Sciatic nerve (tissue), 2 donors: ENCODE measurements at regions not wholly inside any gene's neighbourhood (a gene's known extent, or its start where the extent isn't known, plus 50 kb on each side); places are given as distances from the start of the nearest gene placed in this dataset.
"Not testable (repeated sequence)": the region's sequence is repeated elsewhere in the genome, so short reads cannot be mapped to it uniquely, and the experiment has no call there.

Experiments
- ATAC-seq: fragments of 200-7000 bp; cut with Tn5 transposase; one replicate; pipeline ENCODE4 v1.9.1; 2020; ENCODE audit warnings: mild to moderate bottlenecking, moderate library complexity
- DNase-seq: peaks from one replicate; pipeline ENCODE4 v3.0.0-alpha.2; 2020; ENCODE audit warnings: low spot score
- intact Hi-C: fragments of 100-400 bp; cut with DNase I; formaldehyde crosslinking; loops from one replicate; pipeline ENCODE4 v1.14.2; 2022
- donor health status: DM: no; HTN: no; CAD: no.
- donor health status: DM: no; HTN: no; CAD: no.

- intact Hi-C loops, result no loop called here
- DNase-seq (no peak), ATAC-seq (no peak)
Measured at GRCh38 chrX:4671344-4671743, 957.9 kb upstream of the PRKX start.

- intact Hi-C loops, result no loop called here
- ATAC-seq (no peak), DNase-seq (no peak)
Measured at GRCh38 chrX:4670606-4671005, 957.2 kb upstream of the PRKX start.

- ATAC-seq (no peak), DNase-seq (no peak)
- intact Hi-C loops, result no loop called here
Measured at GRCh38 chrX:4668802-4669536, 955.5 kb upstream of the PRKX start.

- intact Hi-C loops, result no loop called here
- ATAC-seq (no peak), DNase-seq (no peak)
Measured at GRCh38 chrX:4663085-4663484, 949.6 kb upstream of the PRKX start.

- intact Hi-C loops, result no loop called here
- DNase-seq (no peak), ATAC-seq (no peak)
Measured at GRCh38 chrX:4661771-4662170, 948.3 kb upstream of the PRKX start.

- intact Hi-C loops, result no loop called here
- DNase-seq (no peak), ATAC-seq (no peak)
Measured at GRCh38 chrX:4656419-4656818, 943.0 kb upstream of the PRKX start.

GRCh38 chrX:4655743-4656142, 942.3 kb upstream of the PRKX start:
- intact Hi-C loops, result loop anchor here (2.0 kb wide), 1 partner anchor 71 kb away; no protein-coding TSS in a partner anchor
- DNase-seq, result no peak
- no peak for ATAC-seq

- ATAC-seq (no peak), DNase-seq (no peak)
- intact Hi-C loops, result no loop called here
Measured at GRCh38 chrX:4642114-4642513, 928.7 kb upstream of the PRKX start.

- intact Hi-C loops, result no loop called here
- no peak for DNase-seq
- ATAC-seq, result no peak
Measured at GRCh38 chrX:4638036-4638435, 924.6 kb upstream of the PRKX start.

- ATAC-seq (no peak), DNase-seq (no peak)
- intact Hi-C loops, result no loop called here
Measured at GRCh38 chrX:4627414-4627813, 914.0 kb upstream of the PRKX start.

GRCh38 chrX:4622486-4623167, 909.2 kb upstream of the PRKX start:
- DNase-seq (no peak), ATAC-seq (no peak)
- intact Hi-C loops, result no loop called here

- DNase-seq, intact Hi-C loops: not testable (repeated sequence)
Measured at GRCh38 chrX:4613651-4614050, 900.2 kb upstream of the PRKX start.

GRCh38 chrX:4588893-4589292, 875.4 kb upstream of the PRKX start:
- no peak for ATAC-seq
- DNase-seq, result no peak

More at GRCh38 chrX:4613651-4614050, 900.2 kb upstream of the PRKX start:
- not testable (repeated sequence) for ATAC-seq

GRCh38 chrX:4588466-4588865, 875.0 kb upstream of the PRKX start:
- ATAC-seq (no peak), DNase-seq (no peak)
- intact Hi-C loops, result no loop called here

More at GRCh38 chrX:4588893-4589292, 875.4 kb upstream of the PRKX start:
- intact Hi-C loops, result no loop called here

- DNase-seq (no peak), ATAC-seq (no peak)
- intact Hi-C loops, result no loop called here
Measured at GRCh38 chrX:4588056-4588455, 874.6 kb upstream of the PRKX start.

- DNase-seq, result no peak
- no peak for ATAC-seq
- intact Hi-C loops, result no loop called here
Measured at GRCh38 chrX:4579999-4580398, 866.5 kb upstream of the PRKX start.

GRCh38 chrX:4579480-4579879, 866.0 kb upstream of the PRKX start:
- ATAC-seq (no peak), DNase-seq (no peak)
- intact Hi-C loops, result no loop called here

GRCh38 chrX:4572691-4573090, 859.2 kb upstream of the PRKX start:
- ATAC-seq, result no peak
- intact Hi-C loops, result no loop called here
- no peak for DNase-seq

GRCh38 chrX:4570151-4570550, 856.7 kb upstream of the PRKX start:
- intact Hi-C loops, result no loop called here
- no peak for DNase-seq
- ATAC-seq, result no peak

GRCh38 chrX:4560192-4560591, 846.7 kb upstream of the PRKX start:
- intact Hi-C loops, result no loop called here
- no peak for DNase-seq
- no peak for ATAC-seq

- ATAC-seq (no peak), DNase-seq (no peak)
- intact Hi-C loops, result no loop called here
Measured at GRCh38 chrX:4550018-4550417, 836.6 kb upstream of the PRKX start.
